ENCODE measurements at regions not wholly inside any gene's neighbourhood (a gene's known extent, or its start where the extent isn't known, plus 50 kb on each side); places are given as distances from the start of the nearest gene placed in this dataset.

GRCh38 chr12:111261911-111262676, 106.8 kb downstream of the PHETA1 start (continued):
- no peak for TF ChIP-seq RAD21 (IDR thresholded peaks at IDR 0.05; ENCODE audit: low read depth)

GRCh38 chr12:111260732-111261131, 108.2 kb downstream of the PHETA1 start:
- Histone ChIP-seq H3K27me3 (ENCODE audit: insufficient read depth, low read length) (peaks cover 6% of the 10 kb centered on the region; the same call in 1 of the 2 replicates), H3K9me2 (ENCODE audit: insufficient read depth) (no peaks in the 10 kb centered on the region), H3K4me2 (ENCODE audit: low read length) (no peak overlapping the region), H3K79me2 (ENCODE audit: insufficient read depth, low read length) (no peaks in the 10 kb centered on the region), H2AFZ (ENCODE audit: low read depth, low read length, poor library complexity, severe bottlenecking) (no peak overlapping the region), H3K9ac (ENCODE audit: low read length) (no peak overlapping the region), H4K20me1 (ENCODE audit: insufficient read depth) (no peaks in the 10 kb centered on the region), H3K27ac (ENCODE audit: low read depth, low read length) (no peak overlapping the region), H3K36me3 (ENCODE audit: control insufficient read depth in 1 of 2, insufficient read depth in 2 of 2, low read length in 2 of 2) (no peaks in the 10 kb centered on the region), H3K4me1 (ENCODE audit: control insufficient read depth in 1 of 2, insufficient read depth in 2 of 2, low read length in 2 of 2) (peaks cover 0 to 3% of the 10 kb centered on the region in 2 experiments; a peak in 1 of 4 replicates), H3K9me3 (ENCODE audit: control insufficient read depth in 1 of 2, insufficient read depth in 1 of 2, low read depth in 1 of 2, low read length in 2 of 2) (no peaks in the 10 kb centered on the region), H3K4me3 (replicated peaks in 1 of 2; ENCODE audit: low read depth in 1 of 2, low read length in 2 of 2) (no peak overlapping the region)
- DNase-seq (ENCODE audit: low read depth, low spot score): no peak
- TF ChIP-seq ZBTB33 (IDR thresholded peaks at IDR 0.05; ENCODE audit: extremely low read depth, insufficient replicate concordance, low read length): no peak
- no peak for TF ChIP-seq POLR2A (IDR thresholded peaks at IDR 0.05; ENCODE audit: borderline replicate concordance, extremely low read depth, insufficient read depth, insufficient read length)
- TF ChIP-seq FOSL1 (IDR thresholded peaks at IDR 0.05; ENCODE audit: low read depth): no peak
- TF ChIP-seq ZNF274 (IDR thresholded peaks at IDR 0.05; ENCODE audit: low read depth, low read length): no peak
- TF ChIP-seq CTCF (IDR thresholded peaks at IDR 0.05 in 2 of 3, conservative IDR thresholded peaks at IDR 0.05 in 1 of 3; ENCODE audit: borderline replicate concordance in 1 of 3, insufficient read depth in 1 of 3, low read depth in 2 of 3, low read length in 2 of 3): no peak
- TF ChIP-seq CEBPB (IDR thresholded peaks at IDR 0.05; ENCODE audit: low read depth): no peak
- TF ChIP-seq YY1 (IDR thresholded peaks at IDR 0.05; ENCODE audit: extremely low read depth, insufficient replicate concordance, low read depth, low read length): no peak
- TF ChIP-seq MAX (IDR thresholded peaks at IDR 0.05): no peak
- ChIA-PET POLR2A (no interaction called here), CTCF (no interaction called here), RAD21 (ENCODE audit: low non-redundant PET in 1 of 2, low total read pairs in 2 of 2, uncharacterized antibody in 2 of 2, unreplicated experiment in 2 of 2) (no interaction called here)
- intact Hi-C loops (cut with micrococcal nuclease): no loop called here
- BruUV-seq (replicated peaks): no TSS peak
- ATAC-seq: no peak
